ENCODE measurements at regions not wholly inside any gene's neighbourhood (a gene's known extent, or its start where the extent isn't known, plus 50 kb on each side); places are given as distances from the start of the nearest gene placed in this dataset.

- TF ChIP-seq EGR1 (IDR thresholded peaks at IDR 0.05): no peak
- TF ChIP-seq USF1 (IDR thresholded peaks at IDR 0.05): no peak
- TF ChIP-seq MAX (IDR thresholded peaks at IDR 0.05): no peak
- no peak for TF ChIP-seq TAF1 (IDR thresholded peaks at IDR 0.05; ENCODE audit: low read depth)
Observed at GRCh38 chr2:176514276-176514675, 245.0 kb downstream of the MTX2 start.

- TF ChIP-seq USF1 (IDR thresholded peaks at IDR 0.05): no peak
- TF ChIP-seq TEAD4 (IDR thresholded peaks at IDR 0.05): no peak
- no peak for TF ChIP-seq NFIC (IDR thresholded peaks at IDR 0.05)
- no peak for TF ChIP-seq YY1 (IDR thresholded peaks at IDR 0.05; ENCODE audit: low read depth)
- TF ChIP-seq CREB1 (IDR thresholded peaks at IDR 0.05; ENCODE audit: low read depth): no peak
- TF ChIP-seq RAD21 (IDR thresholded peaks at IDR 0.05; ENCODE audit: low read depth): no peak
- no peak for TF ChIP-seq REST (IDR thresholded peaks at IDR 0.05; ENCODE audit: low read depth)
- TF ChIP-seq ZBTB7A (IDR thresholded peaks at IDR 0.05; ENCODE audit: low read depth): no peak
- no peak for TF ChIP-seq MAX (IDR thresholded peaks at IDR 0.05)
- TF ChIP-seq EGR1 (IDR thresholded peaks at IDR 0.05): no peak
Observed at GRCh38 chr2:176514805-176515500, 245.7 kb downstream of the MTX2 start.

GRCh38 chr2:176516051-176516602 lies 246.9 kb downstream of the MTX2 start:
- no peak for TF ChIP-seq TAF1 (IDR thresholded peaks at IDR 0.05; ENCODE audit: low read depth)
- no peak for TF ChIP-seq YY1 (IDR thresholded peaks at IDR 0.05; ENCODE audit: low read depth)
- TF ChIP-seq REST (IDR thresholded peaks at IDR 0.05; ENCODE audit: low read depth): no peak
- no peak for TF ChIP-seq EGR1 (IDR thresholded peaks at IDR 0.05)
- no peak for TF ChIP-seq ZBTB7A (IDR thresholded peaks at IDR 0.05; ENCODE audit: low read depth)
- TF ChIP-seq CREB1 (IDR thresholded peaks at IDR 0.05; ENCODE audit: low read depth): no peak
- TF ChIP-seq MAX (IDR thresholded peaks at IDR 0.05): no peak
- TF ChIP-seq TEAD4 (IDR thresholded peaks at IDR 0.05): no peak
- TF ChIP-seq TCF12 (IDR thresholded peaks at IDR 0.05; ENCODE audit: low read depth): no peak
- no peak for TF ChIP-seq FOXM1 (IDR thresholded peaks at IDR 0.05; ENCODE audit: borderline replicate concordance, low read depth)
- no peak for TF ChIP-seq CEBPB (IDR thresholded peaks at IDR 0.05)
- TF ChIP-seq NFIC (IDR thresholded peaks at IDR 0.05): no peak
- TF ChIP-seq USF1 (IDR thresholded peaks at IDR 0.05): no peak
- no peak for TF ChIP-seq EP300 (IDR thresholded peaks at IDR 0.05; ENCODE audit: borderline replicate concordance)

- TF ChIP-seq YY1 (IDR thresholded peaks at IDR 0.05; ENCODE audit: low read depth) (no peak), RAD21 (IDR thresholded peaks at IDR 0.05; ENCODE audit: low read depth) (no peak)
Observed at GRCh38 chr2:176518823-176519222, 249.6 kb downstream of the MTX2 start.

- TF ChIP-seq FOXM1 (IDR thresholded peaks at IDR 0.05; ENCODE audit: borderline replicate concordance, low read depth) (no peak), NFIC (IDR thresholded peaks at IDR 0.05) (peak; percentile 58; the same call in 1 of the 2 replicates)
Observed at GRCh38 chr2:176521878-176522670, 252.8 kb downstream of the MTX2 start.
